ENCODE measurements at regions not wholly inside any gene's neighbourhood (a gene's known extent, or its start where the extent isn't known, plus 50 kb on each side); places are given as distances from the start of the nearest gene placed in this dataset.

DNA sequence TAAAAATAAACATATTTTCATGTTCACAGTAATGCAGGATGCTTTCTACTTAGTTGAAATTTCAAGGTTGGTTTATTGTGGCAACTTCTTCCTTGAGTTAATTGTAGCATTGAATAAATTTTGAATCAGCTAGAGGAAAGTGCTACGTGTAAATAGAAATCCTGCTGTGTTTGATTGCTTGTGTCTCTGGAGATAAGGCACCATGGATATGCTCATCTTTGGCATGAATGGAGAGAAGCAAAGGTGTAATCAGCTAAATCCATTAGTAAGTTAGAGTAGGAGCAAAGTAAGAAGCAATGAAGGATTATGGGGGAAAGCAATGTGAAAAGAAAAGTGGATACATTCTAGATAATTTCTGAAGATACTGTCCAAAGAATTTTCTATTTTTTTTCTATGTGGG, 331.1 kb downstream of the PTPRC start:
- TF ChIP-seq SPI1 (IDR thresholded peaks at IDR 0.05; ENCODE audit: borderline replicate concordance, low read depth) (no peak), POLR2AphosphoS5 (IDR thresholded peaks at IDR 0.05; ENCODE audit: low read depth) (no peak), GABPA (IDR thresholded peaks at IDR 0.05; ENCODE audit: low read depth) (no peak)
- TF ChIP-seq, protein P1, sequence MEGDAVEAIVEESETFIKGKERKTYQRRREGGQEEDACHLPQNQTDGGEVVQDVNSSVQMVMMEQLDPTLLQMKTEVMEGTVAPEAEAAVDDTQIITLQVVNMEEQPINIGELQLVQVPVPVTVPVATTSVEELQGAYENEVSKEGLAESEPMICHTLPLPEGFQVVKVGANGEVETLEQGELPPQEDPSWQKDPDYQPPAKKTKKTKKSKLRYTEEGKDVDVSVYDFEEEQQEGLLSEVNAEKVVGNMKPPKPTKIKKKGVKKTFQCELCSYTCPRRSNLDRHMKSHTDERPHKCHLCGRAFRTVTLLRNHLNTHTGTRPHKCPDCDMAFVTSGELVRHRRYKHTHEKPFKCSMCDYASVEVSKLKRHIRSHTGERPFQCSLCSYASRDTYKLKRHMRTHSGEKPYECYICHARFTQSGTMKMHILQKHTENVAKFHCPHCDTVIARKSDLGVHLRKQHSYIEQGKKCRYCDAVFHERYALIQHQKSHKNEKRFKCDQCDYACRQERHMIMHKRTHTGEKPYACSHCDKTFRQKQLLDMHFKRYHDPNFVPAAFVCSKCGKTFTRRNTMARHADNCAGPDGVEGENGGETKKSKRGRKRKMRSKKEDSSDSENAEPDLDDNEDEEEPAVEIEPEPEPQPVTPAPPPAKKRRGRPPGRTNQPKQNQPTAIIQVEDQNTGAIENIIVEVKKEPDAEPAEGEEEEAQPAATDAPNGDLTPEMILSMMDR (IDR thresholded peaks at IDR 0.05; ENCODE audit: insufficient read depth, low read length): no peak
- TF ChIP-seq, protein P2, sequence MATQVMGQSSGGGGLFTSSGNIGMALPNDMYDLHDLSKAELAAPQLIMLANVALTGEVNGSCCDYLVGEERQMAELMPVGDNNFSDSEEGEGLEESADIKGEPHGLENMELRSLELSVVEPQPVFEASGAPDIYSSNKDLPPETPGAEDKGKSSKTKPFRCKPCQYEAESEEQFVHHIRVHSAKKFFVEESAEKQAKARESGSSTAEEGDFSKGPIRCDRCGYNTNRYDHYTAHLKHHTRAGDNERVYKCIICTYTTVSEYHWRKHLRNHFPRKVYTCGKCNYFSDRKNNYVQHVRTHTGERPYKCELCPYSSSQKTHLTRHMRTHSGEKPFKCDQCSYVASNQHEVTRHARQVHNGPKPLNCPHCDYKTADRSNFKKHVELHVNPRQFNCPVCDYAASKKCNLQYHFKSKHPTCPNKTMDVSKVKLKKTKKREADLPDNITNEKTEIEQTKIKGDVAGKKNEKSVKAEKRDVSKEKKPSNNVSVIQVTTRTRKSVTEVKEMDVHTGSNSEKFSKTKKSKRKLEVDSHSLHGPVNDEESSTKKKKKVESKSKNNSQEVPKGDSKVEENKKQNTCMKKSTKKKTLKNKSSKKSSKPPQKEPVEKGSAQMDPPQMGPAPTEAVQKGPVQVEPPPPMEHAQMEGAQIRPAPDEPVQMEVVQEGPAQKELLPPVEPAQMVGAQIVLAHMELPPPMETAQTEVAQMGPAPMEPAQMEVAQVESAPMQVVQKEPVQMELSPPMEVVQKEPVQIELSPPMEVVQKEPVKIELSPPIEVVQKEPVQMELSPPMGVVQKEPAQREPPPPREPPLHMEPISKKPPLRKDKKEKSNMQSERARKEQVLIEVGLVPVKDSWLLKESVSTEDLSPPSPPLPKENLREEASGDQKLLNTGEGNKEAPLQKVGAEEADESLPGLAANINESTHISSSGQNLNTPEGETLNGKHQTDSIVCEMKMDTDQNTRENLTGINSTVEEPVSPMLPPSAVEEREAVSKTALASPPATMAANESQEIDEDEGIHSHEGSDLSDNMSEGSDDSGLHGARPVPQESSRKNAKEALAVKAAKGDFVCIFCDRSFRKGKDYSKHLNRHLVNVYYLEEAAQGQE (IDR thresholded peaks at IDR 0.05; ENCODE audit: insufficient replicate concordance, low read depth): no peak
- H3K4me3 ChIP-seq (replicated peaks; ENCODE audit: insufficient read depth, low read length): no peak overlapping the region
- H3K27me3 ChIP-seq (ENCODE audit: insufficient read depth, poor library complexity, severe bottlenecking): no peaks in the 10 kb centered on the region
- H3K27ac ChIP-seq (replicated peaks): no peak overlapping the region
- no peak for DNase-seq (ENCODE audit: low read depth in 1 of 2, low spot score in 1 of 2)

DNA sequence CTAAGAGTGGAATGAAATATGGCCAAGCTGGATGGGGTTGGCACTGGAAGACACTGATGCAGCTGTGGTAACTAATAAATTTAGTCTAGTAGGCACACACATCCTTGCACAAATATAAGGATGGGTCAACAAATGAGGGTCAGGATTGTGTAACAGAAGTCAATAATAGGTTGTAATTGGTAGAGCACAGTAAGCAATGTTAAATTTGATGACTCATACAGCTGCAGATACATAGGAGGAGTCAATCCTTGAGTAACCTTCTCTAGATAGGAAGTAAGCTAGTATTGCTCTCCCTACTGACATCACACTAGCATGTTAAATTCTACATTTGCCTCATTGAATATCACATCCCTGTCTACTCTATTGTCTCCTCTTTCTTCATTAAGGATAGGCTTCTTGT, 332.1 kb downstream of the PTPRC start:
- Histone ChIP-seq H3K4me3 (replicated peaks; ENCODE audit: insufficient read depth, low read length) (no peak overlapping the region), H3K27me3 (ENCODE audit: insufficient read depth, poor library complexity, severe bottlenecking) (no peaks in the 10 kb centered on the region), H3K27ac (replicated peaks) (no peak overlapping the region; the same call in 1 of the 2 replicates)
- TF ChIP-seq GABPA (IDR thresholded peaks at IDR 0.05; ENCODE audit: low read depth) (no peak), POLR2AphosphoS5 (IDR thresholded peaks at IDR 0.05; ENCODE audit: low read depth) (no peak), SPI1 (IDR thresholded peaks at IDR 0.05; ENCODE audit: borderline replicate concordance, low read depth) (no peak)
- TF ChIP-seq, protein P2 (IDR thresholded peaks at IDR 0.05; ENCODE audit: insufficient replicate concordance, low read depth): no peak
- TF ChIP-seq, protein P1 (IDR thresholded peaks at IDR 0.05; ENCODE audit: insufficient read depth, low read length): no peak
- peak; percentile 29 to 92 for DNase-seq (ENCODE audit: low read depth in 1 of 2, low spot score in 1 of 2)

GRCh38 chr1:198977909-198978308, 339.1 kb downstream of the PTPRC start:
- TF ChIP-seq GABPA (IDR thresholded peaks at IDR 0.05; ENCODE audit: low read depth) (no peak), POLR2AphosphoS5 (IDR thresholded peaks at IDR 0.05; ENCODE audit: low read depth) (no peak), SPI1 (IDR thresholded peaks at IDR 0.05; ENCODE audit: borderline replicate concordance, low read depth) (no peak)
- TF ChIP-seq, protein P2 (IDR thresholded peaks at IDR 0.05; ENCODE audit: insufficient replicate concordance, low read depth): no peak
- TF ChIP-seq, protein P1 (IDR thresholded peaks at IDR 0.05; ENCODE audit: insufficient read depth, low read length): no peak
- DNase-seq (ENCODE audit: low read depth in 1 of 2, low spot score in 1 of 2): no peak
- Histone ChIP-seq H3K27me3 (ENCODE audit: insufficient read depth, poor library complexity, severe bottlenecking) (no peaks in the 10 kb centered on the region), H3K27ac (replicated peaks) (no peak overlapping the region), H3K4me3 (replicated peaks; ENCODE audit: insufficient read depth, low read length) (no peak overlapping the region)

Measured in HL-60 (cell line).